Epithelial cell of proximal tubule (primary cell): ENCODE measurements at regions not wholly inside any gene's neighbourhood (a gene's known extent, or its start where the extent isn't known, plus 50 kb on each side); places are given as distances from the start of the nearest gene placed in this dataset.
"Not testable (repeated sequence)": the region's sequence is repeated elsewhere in the genome, so short reads cannot be mapped to it uniquely, and the experiment has no call there.

ENCODE experiments used
- DNase-seq: peaks from one replicate; pipeline ENCODE4 v3.0.0-alpha.2; 2011; ENCODE audit warnings: low read depth
- H3K4me3 ChIP-seq: 2 replicates; pipeline ENCODE4 v1.5.1; 2011; ENCODE audit warnings: low read depth, mild to moderate bottlenecking, low read length
- CTCF ChIP-seq: conservative IDR thresholded peaks from 2 replicates; pipeline ENCODE4 v1.5.1; 2012; ENCODE audit warnings: low read depth, mild to moderate bottlenecking, low read length

- no peak for TF ChIP-seq CTCF
- no peak overlapping the region for H3K4me3 ChIP-seq
- DNase-seq: no peak
These were observed 117.6 kb upstream of the NDST3 start for GRCh38 chr4:117916728-117917127.

GRCh38 chr4:117922311-117922710 lies 112.0 kb upstream of the NDST3 start:
- DNase-seq: not testable (repeated sequence)

GRCh38 chr4:117927823-117928222 lies 106.5 kb upstream of the NDST3 start:
- not testable (repeated sequence) for H3K4me3 ChIP-seq, DNase-seq

More at GRCh38 chr4:117922311-117922710, 112.0 kb upstream of the NDST3 start:
- H3K4me3 ChIP-seq: not testable (repeated sequence)

GRCh38 chr4:117941611-117942010 lies 92.7 kb upstream of the NDST3 start:
- TF ChIP-seq CTCF: no peak
- no peak for DNase-seq
- H3K4me3 ChIP-seq: no peak overlapping the region

- no peak for DNase-seq
- TF ChIP-seq CTCF: no peak
- H3K4me3 ChIP-seq: no peak overlapping the region
These were observed 84.7 kb upstream of the NDST3 start for GRCh38 chr4:117949621-117950020.

- no peak overlapping the region for H3K4me3 ChIP-seq
- DNase-seq: no peak
- TF ChIP-seq CTCF: no peak
These were observed 76.7 kb upstream of the NDST3 start for GRCh38 chr4:117957571-117957970.

GRCh38 chr4:117965622-117966021 lies 68.7 kb upstream of the NDST3 start:
- DNase-seq: no peak
- TF ChIP-seq CTCF: no peak
- H3K4me3 ChIP-seq: no peak overlapping the region

GRCh38 chr4:117968606-117969005 lies 65.7 kb upstream of the NDST3 start:
- TF ChIP-seq CTCF: peak; percentile 46
- H3K4me3 ChIP-seq: no peak overlapping the region
- DNase-seq: no peak
